ENCODE measurements at regions not wholly inside any gene's neighbourhood (a gene's known extent, or its start where the extent isn't known, plus 50 kb on each side); places are given as distances from the start of the nearest gene placed in this dataset.

- no peak for TF ChIP-seq POLR2A (IDR thresholded peaks at IDR 0.05)
- TF ChIP-seq, protein P1, sequence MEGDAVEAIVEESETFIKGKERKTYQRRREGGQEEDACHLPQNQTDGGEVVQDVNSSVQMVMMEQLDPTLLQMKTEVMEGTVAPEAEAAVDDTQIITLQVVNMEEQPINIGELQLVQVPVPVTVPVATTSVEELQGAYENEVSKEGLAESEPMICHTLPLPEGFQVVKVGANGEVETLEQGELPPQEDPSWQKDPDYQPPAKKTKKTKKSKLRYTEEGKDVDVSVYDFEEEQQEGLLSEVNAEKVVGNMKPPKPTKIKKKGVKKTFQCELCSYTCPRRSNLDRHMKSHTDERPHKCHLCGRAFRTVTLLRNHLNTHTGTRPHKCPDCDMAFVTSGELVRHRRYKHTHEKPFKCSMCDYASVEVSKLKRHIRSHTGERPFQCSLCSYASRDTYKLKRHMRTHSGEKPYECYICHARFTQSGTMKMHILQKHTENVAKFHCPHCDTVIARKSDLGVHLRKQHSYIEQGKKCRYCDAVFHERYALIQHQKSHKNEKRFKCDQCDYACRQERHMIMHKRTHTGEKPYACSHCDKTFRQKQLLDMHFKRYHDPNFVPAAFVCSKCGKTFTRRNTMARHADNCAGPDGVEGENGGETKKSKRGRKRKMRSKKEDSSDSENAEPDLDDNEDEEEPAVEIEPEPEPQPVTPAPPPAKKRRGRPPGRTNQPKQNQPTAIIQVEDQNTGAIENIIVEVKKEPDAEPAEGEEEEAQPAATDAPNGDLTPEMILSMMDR (IDR thresholded peaks at IDR 0.05), result no peak
Measured at GRCh38 chr1:222441066-222441465, 106.8 kb downstream of the HHIPL2 start.

Data from stomach (tissue), 4 donors.